T-helper 1 cell treated with Interleukin-12 subunit alpha and Interleukin-12 subunit beta and Interleukin-4 antibody, amounts not matched to agents 30 μg/mL and 1 μg/mL, for 36 hours (primary cell): ENCODE measurements at regions not wholly inside any gene's neighbourhood (a gene's known extent, or its start where the extent isn't known, plus 50 kb on each side); places are given as distances from the start of the nearest gene placed in this dataset.
"Not testable (repeated sequence)": the region's sequence is repeated elsewhere in the genome, so short reads cannot be mapped to it uniquely, and the experiment has no call there.

Experiments used
- H3K27ac Mint-ChIP-seq: one replicate; pipeline ENCODE4 v1.8.0; 2021; ENCODE audit warnings: mild to moderate bottlenecking, mixed read lengths
- H3K27me3 Mint-ChIP-seq: one replicate; pipeline ENCODE4 v1.8.0; 2021; ENCODE audit warnings: low read depth, mixed read lengths
- H3K36me3 Mint-ChIP-seq: one replicate; pipeline ENCODE4 v1.8.0; 2021; ENCODE audit warnings: low read depth, mixed read lengths
- H3K4me1 Mint-ChIP-seq: one replicate; pipeline ENCODE4 v1.8.0; 2021; ENCODE audit warnings: low read depth, mixed read lengths
- H3K4me3 Mint-ChIP-seq: one replicate; pipeline ENCODE4 v1.8.0; 2021; ENCODE audit warnings: mild to moderate bottlenecking, moderate library complexity, mixed read lengths
- H3K9me3 Mint-ChIP-seq: one replicate; pipeline ENCODE4 v1.8.0; 2021; ENCODE audit warnings: mixed read lengths

- Mint-ChIP-seq H3K36me3 (no peaks in the 10 kb centered on the region), H3K4me3 (no peak overlapping the region), H3K27me3 (no peaks in the 10 kb centered on the region), H3K9me3 (peaks cover 12% of the 10 kb centered on the region), H3K4me1 (no peaks in the 10 kb centered on the region), H3K27ac (no peak overlapping the region)
These were observed 809.3 kb upstream of the CDH6 start for GRCh38 chr5:30384171-30384570.

DNA sequence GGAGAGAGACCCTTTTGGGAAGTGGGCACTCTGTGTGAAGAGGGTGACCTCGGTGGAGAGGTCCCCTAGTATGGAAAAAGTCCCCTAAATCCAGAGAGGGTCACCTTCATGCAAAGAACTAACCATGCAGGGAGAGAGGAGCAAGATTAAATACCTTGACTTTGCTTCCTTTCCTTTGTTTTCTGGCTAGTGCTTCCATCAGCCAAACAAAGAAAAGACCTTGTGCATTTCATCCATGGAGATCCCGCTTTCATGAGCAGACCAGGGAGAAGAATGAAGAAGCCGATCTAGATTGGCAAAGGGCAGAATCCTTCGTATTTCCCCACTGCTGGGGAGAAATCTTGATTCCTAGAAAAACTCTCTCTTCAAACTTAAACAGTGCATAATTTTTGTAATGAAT is 813.3 kb upstream of the CDH6 start:
- Mint-ChIP-seq H3K4me3 (no peak overlapping the region), H3K36me3 (no peaks in the 10 kb centered on the region), H3K9me3 (peaks cover 13% of the 10 kb centered on the region), H3K4me1 (no peaks in the 10 kb centered on the region), H3K27me3 (no peaks in the 10 kb centered on the region), H3K27ac (no peak overlapping the region)

GRCh38 chr5:30376848-30377247 is 816.6 kb upstream of the CDH6 start:
- Mint-ChIP-seq H3K36me3 (no peaks in the 10 kb centered on the region), H3K27ac (no peak overlapping the region), H3K4me3 (no peak overlapping the region), H3K9me3 (peaks cover 7% of the 10 kb centered on the region), H3K27me3 (no peaks in the 10 kb centered on the region), H3K4me1 (no peaks in the 10 kb centered on the region)

- no peak overlapping the region for H3K27ac Mint-ChIP-seq
- no peak overlapping the region for H3K4me3 Mint-ChIP-seq
- no peaks in the 10 kb centered on the region for H3K4me1 Mint-ChIP-seq
- H3K9me3 Mint-ChIP-seq: peaks cover 22% of the 10 kb centered on the region
- no peaks in the 10 kb centered on the region for H3K27me3 Mint-ChIP-seq
- H3K36me3 Mint-ChIP-seq: no peaks in the 10 kb centered on the region
These were observed 825.4 kb upstream of the CDH6 start for GRCh38 chr5:30368064-30368463.

GRCh38 chr5:30365031-30365430 is 828.5 kb upstream of the CDH6 start:
- H3K4me1 Mint-ChIP-seq, H3K27me3 Mint-ChIP-seq, H3K27ac Mint-ChIP-seq, H3K4me3 Mint-ChIP-seq, H3K36me3 Mint-ChIP-seq: not testable (repeated sequence)
- H3K9me3 Mint-ChIP-seq: peaks cover 30% of the 10 kb centered on the region

DNA sequence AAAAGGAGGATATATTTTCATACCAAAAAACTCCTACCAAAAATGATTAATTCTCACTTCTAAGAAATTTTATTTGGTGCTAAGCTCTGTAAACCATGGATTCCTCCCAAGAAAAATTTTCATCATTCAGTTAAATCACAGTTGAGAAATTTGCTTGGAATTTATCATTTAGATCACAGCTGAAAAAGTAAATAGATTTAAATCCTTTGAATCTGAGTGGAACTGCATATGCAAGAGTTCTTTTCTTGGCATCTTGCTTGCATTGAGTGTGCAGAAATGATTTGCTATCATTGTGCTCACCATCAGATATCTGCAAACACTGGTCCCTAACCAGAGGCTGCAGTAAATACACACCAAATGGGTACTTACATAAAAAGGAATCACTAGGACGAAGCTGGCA is 836.1 kb upstream of the CDH6 start:
- H3K4me3 Mint-ChIP-seq: no peak overlapping the region
- no peaks in the 10 kb centered on the region for H3K27me3 Mint-ChIP-seq
- peaks cover 19% of the 10 kb centered on the region for H3K9me3 Mint-ChIP-seq
- no peak overlapping the region for H3K27ac Mint-ChIP-seq
- H3K36me3 Mint-ChIP-seq: no peaks in the 10 kb centered on the region
- no peaks in the 10 kb centered on the region for H3K4me1 Mint-ChIP-seq

GRCh38 chr5:30355675-30356074 is 837.8 kb upstream of the CDH6 start:
- H3K4me3 Mint-ChIP-seq: no peak overlapping the region
- H3K4me1 Mint-ChIP-seq: no peaks in the 10 kb centered on the region
- H3K27me3 Mint-ChIP-seq: no peaks in the 10 kb centered on the region
- no peak overlapping the region for H3K27ac Mint-ChIP-seq
- H3K9me3 Mint-ChIP-seq: peaks cover 15% of the 10 kb centered on the region
- no peaks in the 10 kb centered on the region for H3K36me3 Mint-ChIP-seq

DNA sequence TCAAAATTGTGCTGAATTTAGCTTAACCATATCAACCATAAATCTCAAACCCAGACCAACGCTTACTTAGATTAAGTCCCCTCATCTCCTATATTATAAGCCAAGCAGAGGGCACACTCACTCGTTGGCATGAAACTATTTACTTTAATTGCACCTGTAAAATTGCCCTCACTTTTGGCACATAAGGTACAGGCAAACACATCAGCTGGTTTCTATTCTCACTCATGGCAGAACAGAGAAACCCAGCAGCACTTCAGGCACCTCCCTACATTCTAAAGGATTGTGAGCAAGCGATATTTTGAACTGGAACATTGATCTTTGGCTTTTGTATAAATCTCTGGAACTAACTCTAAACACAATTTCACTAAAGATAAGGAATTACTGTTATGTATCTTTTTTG is 845.6 kb upstream of the CDH6 start:
- H3K27ac Mint-ChIP-seq: no peak overlapping the region
- H3K9me3 Mint-ChIP-seq: peaks cover 15% of the 10 kb centered on the region
- no peak overlapping the region for H3K4me3 Mint-ChIP-seq
- no peaks in the 10 kb centered on the region for H3K36me3 Mint-ChIP-seq
- H3K27me3 Mint-ChIP-seq: no peaks in the 10 kb centered on the region
- H3K4me1 Mint-ChIP-seq: no peaks in the 10 kb centered on the region

GRCh38 chr5:30345539-30346345 is 847.7 kb upstream of the CDH6 start:
- H3K9me3 Mint-ChIP-seq: peaks cover 15% of the 10 kb centered on the region
- H3K27ac Mint-ChIP-seq, H3K4me1 Mint-ChIP-seq, H3K4me3 Mint-ChIP-seq, H3K27me3 Mint-ChIP-seq, H3K36me3 Mint-ChIP-seq: not testable (repeated sequence)

DNA sequence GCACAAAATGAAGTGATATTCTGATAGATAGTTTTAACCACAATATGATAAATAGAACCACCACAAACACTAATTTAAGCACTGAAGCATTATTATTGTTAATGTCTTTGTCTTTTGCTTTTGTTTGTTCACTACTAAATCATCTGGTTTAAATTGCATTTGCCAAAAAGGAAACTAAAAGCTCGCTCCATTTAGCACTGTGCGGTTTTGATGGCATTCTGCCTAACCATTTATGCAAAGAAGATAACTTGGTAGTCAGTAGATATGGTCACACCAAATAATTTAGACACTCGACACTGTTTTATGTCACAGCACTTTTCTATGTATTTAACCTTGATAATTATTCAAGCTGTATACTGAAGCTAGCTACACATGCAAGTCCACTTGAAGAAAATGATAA is 849.8 kb upstream of the CDH6 start:
- Mint-ChIP-seq H3K9me3 (peaks cover 15% of the 10 kb centered on the region), H3K4me1 (no peaks in the 10 kb centered on the region), H3K27ac (no peak overlapping the region), H3K27me3 (no peaks in the 10 kb centered on the region), H3K4me3 (no peak overlapping the region), H3K36me3 (no peaks in the 10 kb centered on the region)

DNA sequence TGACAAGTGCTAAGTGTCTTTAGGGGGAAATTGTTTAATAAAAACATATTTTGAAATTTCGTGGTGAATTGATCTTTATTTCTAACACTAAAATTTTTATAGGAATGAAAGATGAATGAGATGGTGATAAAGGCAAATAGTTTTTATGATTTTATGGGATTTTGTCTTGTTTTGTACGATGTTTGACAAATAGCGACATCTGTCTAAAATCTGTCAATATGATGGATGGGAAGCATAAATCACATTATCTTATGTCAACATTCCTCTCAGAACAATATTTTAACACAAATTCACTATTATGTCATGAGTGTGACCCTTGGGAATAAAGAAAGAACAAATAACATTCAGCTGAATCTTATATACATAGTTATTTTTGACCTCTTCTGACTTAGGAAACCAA is 852.0 kb upstream of the CDH6 start:
- H3K36me3 Mint-ChIP-seq: no peaks in the 10 kb centered on the region
- no peak overlapping the region for H3K27ac Mint-ChIP-seq
- no peaks in the 10 kb centered on the region for H3K4me1 Mint-ChIP-seq
- no peaks in the 10 kb centered on the region for H3K27me3 Mint-ChIP-seq
- H3K9me3 Mint-ChIP-seq: peaks cover 8% of the 10 kb centered on the region
- H3K4me3 Mint-ChIP-seq: no peak overlapping the region

- Mint-ChIP-seq H3K9me3 (peaks cover 13% of the 10 kb centered on the region), H3K4me3 (no peak overlapping the region), H3K27ac (no peak overlapping the region), H3K27me3 (no peaks in the 10 kb centered on the region), H3K4me1 (no peaks in the 10 kb centered on the region), H3K36me3 (no peaks in the 10 kb centered on the region)
These were observed 856.4 kb upstream of the CDH6 start for GRCh38 chr5:30337084-30337573.

GRCh38 chr5:30331534-30331933 is 862.0 kb upstream of the CDH6 start:
- Mint-ChIP-seq H3K4me3 (no peak overlapping the region), H3K4me1 (no peaks in the 10 kb centered on the region), H3K27ac (no peak overlapping the region), H3K36me3 (no peaks in the 10 kb centered on the region), H3K27me3 (no peaks in the 10 kb centered on the region), H3K9me3 (peaks cover 20% of the 10 kb centered on the region)

DNA sequence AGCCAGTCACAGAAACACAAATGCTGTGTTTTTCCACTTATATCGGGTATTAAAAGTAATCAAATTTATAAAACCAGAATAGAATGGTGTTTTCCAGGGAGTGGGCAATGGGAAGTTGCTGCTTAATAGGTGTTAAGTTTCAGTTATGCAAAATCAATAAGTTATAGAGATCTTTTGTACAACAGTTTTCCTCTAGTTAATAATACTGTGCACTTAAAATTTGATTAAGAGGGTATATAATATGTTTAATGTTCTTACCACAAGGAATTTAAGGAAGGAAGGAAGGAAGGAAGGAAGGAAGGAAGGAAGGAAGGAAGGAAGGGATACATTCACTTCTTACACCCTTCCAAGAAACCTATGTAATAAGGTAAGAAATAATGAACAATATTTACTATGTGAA is 867.7 kb upstream of the CDH6 start:
- Mint-ChIP-seq H3K27me3 (no peaks in the 10 kb centered on the region), H3K4me1 (no peaks in the 10 kb centered on the region), H3K9me3 (peaks cover 9% of the 10 kb centered on the region), H3K27ac (no peak overlapping the region), H3K36me3 (no peaks in the 10 kb centered on the region), H3K4me3 (no peak overlapping the region)

DNA sequence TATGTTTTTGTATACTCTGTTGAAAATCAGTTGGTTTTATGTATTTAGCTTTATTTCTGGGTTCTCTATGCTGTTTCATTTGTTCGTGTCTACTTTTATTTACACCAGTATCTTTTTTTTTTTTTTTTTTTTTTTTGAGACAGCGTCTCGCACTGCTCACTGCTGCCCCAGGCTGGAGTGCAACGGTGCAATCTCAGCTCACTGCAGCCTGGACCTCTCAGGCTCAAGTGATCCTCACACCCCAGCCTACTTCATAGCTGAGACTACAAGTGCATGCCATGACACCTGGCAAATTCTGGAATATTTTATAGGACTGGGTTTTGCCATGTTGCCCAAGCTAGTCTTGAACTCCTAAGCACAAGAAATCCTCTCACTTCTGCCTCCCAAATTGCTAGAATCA is 869.4 kb upstream of the CDH6 start:
- Mint-ChIP-seq H3K27ac (no peak overlapping the region), H3K4me1 (no peaks in the 10 kb centered on the region), H3K36me3 (no peaks in the 10 kb centered on the region), H3K9me3 (peaks cover 12% of the 10 kb centered on the region), H3K27me3 (no peaks in the 10 kb centered on the region), H3K4me3 (no peak overlapping the region)

- H3K27ac Mint-ChIP-seq: no peak overlapping the region
- peaks cover 29% of the 10 kb centered on the region for H3K9me3 Mint-ChIP-seq
- H3K27me3 Mint-ChIP-seq: no peaks in the 10 kb centered on the region
- H3K4me1 Mint-ChIP-seq: no peaks in the 10 kb centered on the region
- no peaks in the 10 kb centered on the region for H3K36me3 Mint-ChIP-seq
- H3K4me3 Mint-ChIP-seq: no peak overlapping the region
These were observed 905.6 kb upstream of the CDH6 start for GRCh38 chr5:30287890-30288289.
